ENCODE measurements at regions not wholly inside any gene's neighbourhood (a gene's known extent, or its start where the extent isn't known, plus 50 kb on each side); places are given as distances from the start of the nearest gene placed in this dataset.

- WGBS, 2 donors = 87 to 96% methylated on average over 6 of the region's 6 CpGs
- H3K27ac ChIP-seq (ENCODE audit: low read depth in 2 of 2, low read length in 1 of 2) = no peak overlapping the region
- H3K4me1 ChIP-seq (ENCODE audit: control insufficient read depth in 2 of 2, insufficient read depth in 2 of 2, low read length in 1 of 2) = no peaks in the 10 kb centered on the region
- H3K9me3 ChIP-seq (ENCODE audit: control insufficient read depth in 2 of 2, insufficient read depth in 1 of 2, low read depth in 1 of 2, low read length in 1 of 2) = no peaks in the 10 kb centered on the region
- H3K4me3 ChIP-seq (ENCODE audit: low read depth in 1 of 2, low read length in 2 of 2) = no peak overlapping the region
- H3K27me3 ChIP-seq (ENCODE audit: control insufficient read depth in 1 of 2, insufficient read depth in 2 of 2, low read length in 2 of 2) = no peaks in the 10 kb centered on the region
- no peaks in the 10 kb centered on the region for H3K36me3 ChIP-seq (ENCODE audit: control insufficient read depth in 2 of 2, insufficient read depth in 2 of 2, low read length in 1 of 2)
Measured at GRCh38 chr9:82789155-82789824, 273.7 kb downstream of the RASEF start.

- no peak overlapping the region for H3K4me3 ChIP-seq (ENCODE audit: low read depth in 1 of 2, low read length in 2 of 2)
- H3K36me3 ChIP-seq (ENCODE audit: control insufficient read depth in 2 of 2, insufficient read depth in 2 of 2, low read length in 1 of 2) = no peaks in the 10 kb centered on the region
- WGBS, 2 donors = 48 to 49% methylated on average over 1 of the region's 1 CpG
- no peaks in the 10 kb centered on the region for H3K4me1 ChIP-seq (ENCODE audit: control insufficient read depth in 2 of 2, insufficient read depth in 2 of 2, low read length in 1 of 2)
- H3K27ac ChIP-seq (ENCODE audit: low read depth in 2 of 2, low read length in 1 of 2) = no peak overlapping the region
- no peaks in the 10 kb centered on the region for H3K27me3 ChIP-seq (ENCODE audit: control insufficient read depth in 1 of 2, insufficient read depth in 2 of 2, low read length in 2 of 2)
- no peaks in the 10 kb centered on the region for H3K9me3 ChIP-seq (ENCODE audit: control insufficient read depth in 2 of 2, insufficient read depth in 1 of 2, low read depth in 1 of 2, low read length in 1 of 2)
Measured at GRCh38 chr9:82790875-82791274, 272.1 kb downstream of the RASEF start.

DNA sequence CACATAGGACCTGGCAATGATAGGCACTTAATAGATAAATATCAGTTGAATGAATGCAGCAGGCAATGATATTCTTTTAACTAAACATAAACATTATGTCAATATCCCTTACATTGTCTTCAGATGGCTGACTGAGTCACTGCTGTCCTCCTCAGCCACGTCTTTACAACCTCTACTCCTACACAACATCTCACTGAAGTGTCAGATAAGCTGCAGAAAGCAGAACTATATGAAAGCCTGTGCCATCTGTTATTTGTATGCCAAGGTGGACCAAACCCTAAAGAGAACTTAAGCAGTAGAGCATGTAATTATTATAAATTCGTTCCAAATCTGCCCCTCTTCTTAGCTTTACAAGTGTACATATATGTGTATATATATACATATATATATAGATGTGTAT lies 271.2 kb downstream of the RASEF start:
- Histone ChIP-seq H3K36me3 (ENCODE audit: control insufficient read depth in 2 of 2, insufficient read depth in 2 of 2, low read length in 1 of 2) (no peaks in the 10 kb centered on the region), H3K4me3 (ENCODE audit: low read depth in 1 of 2, low read length in 2 of 2) (no peak overlapping the region), H3K27me3 (ENCODE audit: control insufficient read depth in 1 of 2, insufficient read depth in 2 of 2, low read length in 2 of 2) (no peaks in the 10 kb centered on the region), H3K9me3 (ENCODE audit: control insufficient read depth in 2 of 2, insufficient read depth in 1 of 2, low read depth in 1 of 2, low read length in 1 of 2) (no peaks in the 10 kb centered on the region), H3K27ac (ENCODE audit: low read depth in 2 of 2, low read length in 1 of 2) (no peak overlapping the region), H3K4me1 (ENCODE audit: control insufficient read depth in 2 of 2, insufficient read depth in 2 of 2, low read length in 1 of 2) (no peaks in the 10 kb centered on the region)
- 57 to 63% methylated on average over 2 of the region's 2 CpGs for WGBS, 2 donors

- no peaks in the 10 kb centered on the region for H3K9me3 ChIP-seq (ENCODE audit: control insufficient read depth in 2 of 2, insufficient read depth in 1 of 2, low read depth in 1 of 2, low read length in 1 of 2)
- H3K27me3 ChIP-seq (ENCODE audit: control insufficient read depth in 1 of 2, insufficient read depth in 2 of 2, low read length in 2 of 2) = no peaks in the 10 kb centered on the region
- no peaks in the 10 kb centered on the region for H3K4me1 ChIP-seq (ENCODE audit: control insufficient read depth in 2 of 2, insufficient read depth in 2 of 2, low read length in 1 of 2)
- no peak overlapping the region for H3K27ac ChIP-seq (ENCODE audit: low read depth in 2 of 2, low read length in 1 of 2)
- 52 to 53% methylated on average over 3 of the region's 3 CpGs for WGBS, 2 donors
- no peak overlapping the region for H3K4me3 ChIP-seq (ENCODE audit: low read depth in 1 of 2, low read length in 2 of 2)
- no peaks in the 10 kb centered on the region for H3K36me3 ChIP-seq (ENCODE audit: control insufficient read depth in 2 of 2, insufficient read depth in 2 of 2, low read length in 1 of 2)
Measured at GRCh38 chr9:82797534-82797933, 265.4 kb downstream of the RASEF start.

- 75 to 77% methylated on average over 4 of the region's 4 CpGs for WGBS, 2 donors
- H3K27ac ChIP-seq (ENCODE audit: low read depth in 2 of 2, low read length in 1 of 2) = no peak overlapping the region
Measured at GRCh38 chr9:82799286-82799685, 263.7 kb downstream of the RASEF start.

GRCh38 chr9:82805027-82805426 lies 257.9 kb downstream of the RASEF start:
- no peak overlapping the region for H3K27ac ChIP-seq (ENCODE audit: low read depth in 2 of 2, low read length in 1 of 2)
- whole genome bisulfite sequencing, 2 donors = 62 to 69% methylated on average over 5 of the region's 5 CpGs
- H3K27me3 ChIP-seq (ENCODE audit: control insufficient read depth in 1 of 2, insufficient read depth in 2 of 2, low read length in 2 of 2) = no peaks in the 10 kb centered on the region
- H3K9me3 ChIP-seq (ENCODE audit: control insufficient read depth in 2 of 2, insufficient read depth in 1 of 2, low read depth in 1 of 2, low read length in 1 of 2) = no peaks in the 10 kb centered on the region
- no peaks in the 10 kb centered on the region for H3K4me1 ChIP-seq (ENCODE audit: control insufficient read depth in 2 of 2, insufficient read depth in 2 of 2, low read length in 1 of 2)
- no peak overlapping the region for H3K4me3 ChIP-seq (ENCODE audit: low read depth in 1 of 2, low read length in 2 of 2)
- H3K36me3 ChIP-seq (ENCODE audit: control insufficient read depth in 2 of 2, insufficient read depth in 2 of 2, low read length in 1 of 2) = no peaks in the 10 kb centered on the region

More at GRCh38 chr9:82799286-82799685, 263.7 kb downstream of the RASEF start:
- Histone ChIP-seq H3K36me3 (ENCODE audit: control insufficient read depth in 2 of 2, insufficient read depth in 2 of 2, low read length in 1 of 2) (no peaks in the 10 kb centered on the region), H3K9me3 (ENCODE audit: control insufficient read depth in 2 of 2, insufficient read depth in 1 of 2, low read depth in 1 of 2, low read length in 1 of 2) (no peaks in the 10 kb centered on the region), H3K4me3 (ENCODE audit: low read depth in 1 of 2, low read length in 2 of 2) (no peak overlapping the region), H3K4me1 (ENCODE audit: control insufficient read depth in 2 of 2, insufficient read depth in 2 of 2, low read length in 1 of 2) (no peaks in the 10 kb centered on the region), H3K27me3 (ENCODE audit: control insufficient read depth in 1 of 2, insufficient read depth in 2 of 2, low read length in 2 of 2) (no peaks in the 10 kb centered on the region)

DNA sequence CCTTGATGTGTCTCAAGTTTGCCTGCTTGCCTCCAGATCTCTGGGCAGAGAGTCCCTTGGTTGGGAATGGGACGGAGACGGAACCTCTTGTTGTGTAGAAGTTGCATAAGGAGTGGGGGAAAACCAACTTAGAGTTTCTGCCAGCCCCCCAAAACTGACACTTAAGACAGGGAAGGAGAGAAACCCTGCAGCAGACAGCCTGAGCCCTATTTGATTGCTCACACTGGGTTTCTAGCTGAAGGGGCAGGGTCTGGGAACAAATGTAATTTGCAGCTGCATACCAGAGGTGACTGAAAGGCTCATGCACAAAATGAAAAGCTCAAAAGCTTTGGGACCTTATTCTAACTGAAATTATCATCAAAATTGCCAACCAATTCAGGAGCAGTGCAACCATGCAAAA lies 254.5 kb downstream of the RASEF start:
- H3K9me3 ChIP-seq (ENCODE audit: control insufficient read depth in 2 of 2, insufficient read depth in 1 of 2, low read depth in 1 of 2, low read length in 1 of 2) = no peaks in the 10 kb centered on the region
- H3K4me3 ChIP-seq (ENCODE audit: low read depth in 1 of 2, low read length in 2 of 2) = no peak overlapping the region
- no peaks in the 10 kb centered on the region for H3K4me1 ChIP-seq (ENCODE audit: control insufficient read depth in 2 of 2, insufficient read depth in 2 of 2, low read length in 1 of 2)
- no peaks in the 10 kb centered on the region for H3K36me3 ChIP-seq (ENCODE audit: control insufficient read depth in 2 of 2, insufficient read depth in 2 of 2, low read length in 1 of 2)
- no peaks in the 10 kb centered on the region for H3K27me3 ChIP-seq (ENCODE audit: control insufficient read depth in 1 of 2, insufficient read depth in 2 of 2, low read length in 2 of 2)
- whole genome bisulfite sequencing, 2 donors = 94 to 95% methylated on average over 2 of the region's 2 CpGs
- H3K27ac ChIP-seq (ENCODE audit: low read depth in 2 of 2, low read length in 1 of 2) = no peak overlapping the region

DNA sequence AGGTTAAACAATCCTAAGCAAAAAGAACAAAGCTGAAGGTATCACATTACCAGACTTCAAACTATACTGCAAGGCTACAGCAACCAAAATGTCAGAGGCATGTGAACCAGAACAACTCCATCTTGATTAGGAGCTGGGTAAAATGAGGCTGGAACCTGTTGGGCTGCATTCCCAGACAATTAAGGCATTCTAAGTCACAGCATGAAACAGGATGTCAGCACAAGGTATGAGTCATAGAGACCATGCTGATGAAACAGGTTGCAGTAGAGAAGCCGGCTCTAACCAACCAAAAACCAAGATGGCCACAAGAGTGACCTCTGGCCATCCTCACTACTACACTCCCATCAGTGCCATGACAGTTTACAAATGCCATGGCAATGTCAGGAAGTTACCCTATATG lies 252.0 kb downstream of the RASEF start:
- H3K9me3 ChIP-seq (ENCODE audit: control insufficient read depth in 2 of 2, insufficient read depth in 1 of 2, low read depth in 1 of 2, low read length in 1 of 2) = no peaks in the 10 kb centered on the region
- WGBS, 2 donors = 60 to 79% methylated on average over 1 of the region's 1 CpG
- H3K27ac ChIP-seq (ENCODE audit: low read depth in 2 of 2, low read length in 1 of 2) = no peak overlapping the region
- no peaks in the 10 kb centered on the region for H3K36me3 ChIP-seq (ENCODE audit: control insufficient read depth in 2 of 2, insufficient read depth in 2 of 2, low read length in 1 of 2)
- H3K27me3 ChIP-seq (ENCODE audit: control insufficient read depth in 1 of 2, insufficient read depth in 2 of 2, low read length in 2 of 2) = no peaks in the 10 kb centered on the region
- H3K4me3 ChIP-seq (ENCODE audit: low read depth in 1 of 2, low read length in 2 of 2) = no peak overlapping the region
- H3K4me1 ChIP-seq (ENCODE audit: control insufficient read depth in 2 of 2, insufficient read depth in 2 of 2, low read length in 1 of 2) = no peaks in the 10 kb centered on the region

DNA sequence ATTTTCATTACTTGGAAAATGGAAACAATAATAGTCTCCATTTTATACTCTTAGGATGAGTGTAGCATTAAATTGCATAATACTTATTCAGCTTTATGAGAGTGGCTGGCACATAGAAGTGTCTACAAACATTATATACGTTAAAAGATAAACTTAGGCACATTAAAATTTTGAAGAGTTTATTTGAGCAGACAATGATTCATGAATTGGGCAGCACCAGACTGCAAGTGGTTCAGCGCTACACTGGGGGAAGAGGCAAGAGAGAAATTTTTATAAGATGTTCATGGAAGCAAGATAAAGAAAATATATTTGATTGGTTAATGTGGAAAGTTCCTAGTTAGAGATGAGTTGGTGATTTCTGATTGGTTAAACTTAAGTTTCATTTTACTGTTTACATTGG lies 243.7 kb downstream of the RASEF start:
- Histone ChIP-seq H3K27ac (ENCODE audit: low read depth in 2 of 2, low read length in 1 of 2) (no peak overlapping the region), H3K4me1 (ENCODE audit: control insufficient read depth in 2 of 2, insufficient read depth in 2 of 2, low read length in 1 of 2) (no peaks in the 10 kb centered on the region), H3K4me3 (ENCODE audit: low read depth in 1 of 2, low read length in 2 of 2) (no peak overlapping the region), H3K9me3 (ENCODE audit: control insufficient read depth in 2 of 2, insufficient read depth in 1 of 2, low read depth in 1 of 2, low read length in 1 of 2) (no peaks in the 10 kb centered on the region), H3K27me3 (ENCODE audit: control insufficient read depth in 1 of 2, insufficient read depth in 2 of 2, low read length in 2 of 2) (no peaks in the 10 kb centered on the region), H3K36me3 (ENCODE audit: control insufficient read depth in 2 of 2, insufficient read depth in 2 of 2, low read length in 1 of 2) (no peaks in the 10 kb centered on the region)
- 81 to 83% methylated on average over 2 of the region's 2 CpGs for WGBS, 2 donors

- no peak overlapping the region for H3K4me3 ChIP-seq (ENCODE audit: low read depth in 1 of 2, low read length in 2 of 2)
- H3K27me3 ChIP-seq (ENCODE audit: control insufficient read depth in 1 of 2, insufficient read depth in 2 of 2, low read length in 2 of 2) = no peaks in the 10 kb centered on the region
- no peaks in the 10 kb centered on the region for H3K4me1 ChIP-seq (ENCODE audit: control insufficient read depth in 2 of 2, insufficient read depth in 2 of 2, low read length in 1 of 2)
- no peak overlapping the region for H3K27ac ChIP-seq (ENCODE audit: low read depth in 2 of 2, low read length in 1 of 2)
- H3K9me3 ChIP-seq (ENCODE audit: control insufficient read depth in 2 of 2, insufficient read depth in 1 of 2, low read depth in 1 of 2, low read length in 1 of 2) = no peaks in the 10 kb centered on the region
- no peaks in the 10 kb centered on the region for H3K36me3 ChIP-seq (ENCODE audit: control insufficient read depth in 2 of 2, insufficient read depth in 2 of 2, low read length in 1 of 2)
- WGBS, 2 donors = 48 to 53% methylated on average over 1 of the region's 1 CpG
Measured at GRCh38 chr9:82820186-82820585, 242.8 kb downstream of the RASEF start.
